Small intestine (tissue), 7 donors: ENCODE measurements at regions not wholly inside any gene's neighbourhood (a gene's known extent, or its start where the extent isn't known, plus 50 kb on each side); places are given as distances from the start of the nearest gene placed in this dataset.

Experiments
- DNase-seq, 2 donors: peaks; one replicate each; pipeline versions ENCODE4 v3.0.0 to v3.0.0-alpha.2; 2013
- FAIRE-seq: peaks from 2 replicates; lab custom pipeline; 2012; peaks lifted over from hg19 to GRCh38; lab: Jason Lieb, UNC
- H3K27ac ChIP-seq, 3 donors: one replicate each; pipeline ENCODE4 v1.5.1; 2013; ENCODE audit warnings: low read length in 2 of 3, mild to moderate bottlenecking in 2 of 3, control low read depth in 1 of 3, inconsistent platforms in 1 of 3, low read depth in 1 of 3, moderate library complexity in 1 of 3
- H3K27me3 ChIP-seq, 3 donors: one replicate each; pipeline ENCODE4 v1.6.1; 2013; ENCODE audit warnings: low read length in 3 of 3, inconsistent platforms in 1 of 3; ENCODE audit not compliant: control insufficient read depth in 3 of 3, insufficient read depth in 3 of 3
- H3K36me3 ChIP-seq, 3 donors: one replicate each; pipeline ENCODE4 v1.6.1; 2013; ENCODE audit warnings: low read length in 3 of 3, inconsistent platforms in 1 of 3, low read depth in 1 of 3, mild to moderate bottlenecking in 1 of 3, moderate library complexity in 1 of 3; ENCODE audit not compliant: control insufficient read depth in 3 of 3, insufficient read depth in 2 of 3
- H3K4me1 ChIP-seq, 3 donors: one replicate each; pipeline ENCODE4 v1.6.1; 2013; ENCODE audit warnings: low read length in 2 of 3, inconsistent platforms in 1 of 3, low read depth in 1 of 3, mild to moderate bottlenecking in 1 of 3, moderate library complexity in 1 of 3; ENCODE audit not compliant: control insufficient read depth in 3 of 3, insufficient read depth in 2 of 3
- H3K4me3 ChIP-seq, 3 donors: one replicate each; pipeline ENCODE4 v1.5.1; 2013; ENCODE audit warnings: low read length in 3 of 3, control low read depth in 1 of 3, inconsistent platforms in 1 of 3, low read depth in 1 of 3, mild to moderate bottlenecking in 1 of 3, moderate library complexity in 1 of 3
- H3K9me3 ChIP-seq, 2 donors: one replicate each; pipeline ENCODE4 v1.6.1; 2013; ENCODE audit warnings: low read depth in 1 of 2, low read length in 1 of 2; ENCODE audit not compliant: control insufficient read depth in 2 of 2, insufficient read depth in 1 of 2
- WGBS, 3 donors: extraction: QIAGEN DNeasy Blood & Tissue Kit; methylation state at CpG; one replicate each; pipeline ENCODE4 v1.1.7; 2013; 5-methylcytosine and 5-hydroxymethylcytosine counted together
- donor health status: healthy with polysubstance abuse.
- donor health status: control.
- donor health status: control.
- donor health status: Bipolar disorder and iron deficiency.
- donor health status: healthy.

- Histone ChIP-seq H3K4me1 (no peaks in the 10 kb centered on the region), H3K4me3 (no peak overlapping the region), H3K9me3 (no peaks in the 10 kb centered on the region), H3K36me3 (no peaks in the 10 kb centered on the region), H3K27me3 (no peaks in the 10 kb centered on the region), H3K27ac (no peak overlapping the region)
- DNase-seq (no peak), FAIRE-seq (no peak)
- WGBS, 3 donors = 59 to 65% (median 65%) methylated on average over 5 of the region's 5 CpGs
These were observed 1536.2 kb downstream of the AACS start for GRCh38 chr12:126601184-126602170.

- no peak for DNase-seq
- H3K27ac ChIP-seq = no peak overlapping the region
- 61 to 66% (median 64%) methylated on average over 7 of the region's 7 CpGs for WGBS, 3 donors
- no peaks in the 10 kb centered on the region for H3K36me3 ChIP-seq
- H3K27me3 ChIP-seq = no peaks in the 10 kb centered on the region
- FAIRE-seq = no peak
- no peaks in the 10 kb centered on the region for H3K9me3 ChIP-seq
- no peaks in the 10 kb centered on the region for H3K4me1 ChIP-seq
- no peak overlapping the region for H3K4me3 ChIP-seq
These were observed 1537.4 kb downstream of the AACS start for GRCh38 chr12:126602612-126603011.

GRCh38 chr12:126607157-126607556 lies 1541.9 kb downstream of the AACS start:
- H3K9me3 ChIP-seq = peaks cover 0 to 8% of the 10 kb centered on the region in 2 donors
- no peak overlapping the region for H3K27ac ChIP-seq
- H3K36me3 ChIP-seq = no peaks in the 10 kb centered on the region
- DNase-seq (no peak), FAIRE-seq (no peak)
- H3K4me3 ChIP-seq = no peak overlapping the region
- H3K27me3 ChIP-seq = no peaks in the 10 kb centered on the region
- 62 to 74% (median 69%) methylated on average over 1 of the region's 1 CpG for WGBS, 3 donors
- H3K4me1 ChIP-seq = no peaks in the 10 kb centered on the region

GRCh38 chr12:126607867-126608266 lies 1542.6 kb downstream of the AACS start:
- 5 to 32% (median 6%) methylated on average over 1 of the region's 1 CpG for WGBS, 3 donors
- H3K4me3 ChIP-seq = no peak overlapping the region
- no peak for DNase-seq
- no peak overlapping the region for H3K27ac ChIP-seq
- H3K36me3 ChIP-seq = no peaks in the 10 kb centered on the region
- FAIRE-seq = no peak
- no peaks in the 10 kb centered on the region for H3K27me3 ChIP-seq
- H3K9me3 ChIP-seq = peaks cover 0 to 11% of the 10 kb centered on the region in 2 donors
- H3K4me1 ChIP-seq = no peaks in the 10 kb centered on the region

- 75 to 85% (median 79%) methylated on average over 2 of the region's 2 CpGs for WGBS, 3 donors
- Histone ChIP-seq H3K36me3 (no peaks in the 10 kb centered on the region), H3K4me3 (no peak overlapping the region), H3K9me3 (peaks cover 0 to 15% of the 10 kb centered on the region in 2 donors), H3K27me3 (no peaks in the 10 kb centered on the region), H3K4me1 (no peaks in the 10 kb centered on the region), H3K27ac (no peak overlapping the region)
- no peak for DNase-seq
- no peak for FAIRE-seq
These were observed 1543.5 kb downstream of the AACS start for GRCh38 chr12:126608607-126609175.

- DNase-seq = no peak
- 90 to 93% (median 92%) methylated on average over 16 of the region's 16 CpGs for WGBS, 3 donors
- Histone ChIP-seq H3K27me3 (no peaks in the 10 kb centered on the region), H3K36me3 (no peaks in the 10 kb centered on the region), H3K4me1 (no peaks in the 10 kb centered on the region), H3K9me3 (peaks cover 0 to 42% of the 10 kb centered on the region in 2 donors), H3K4me3 (no peak overlapping the region), H3K27ac (no peak overlapping the region)
- FAIRE-seq = no peak
These were observed 1551.2 kb downstream of the AACS start for GRCh38 chr12:126616441-126616840.

DNA sequence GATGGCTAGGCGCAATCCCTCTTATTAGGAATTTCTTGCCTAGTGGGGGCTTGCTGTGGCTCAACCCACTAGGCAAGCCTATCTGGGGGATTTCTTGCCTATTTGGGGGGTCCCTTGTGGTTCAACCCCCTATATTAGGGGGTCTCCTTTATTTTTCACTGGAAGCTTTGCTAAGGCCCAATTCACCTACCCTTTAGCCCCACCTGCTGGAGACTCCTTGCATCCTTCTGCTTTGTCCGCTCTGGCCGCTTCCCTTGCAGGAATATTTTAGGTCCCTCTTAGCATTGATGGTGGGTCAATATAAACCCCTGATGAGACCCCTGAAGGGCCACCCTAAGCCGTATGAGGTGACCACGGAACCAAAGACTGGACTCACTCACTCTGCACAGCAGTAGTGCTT lies 1552.1 kb downstream of the AACS start:
- H3K9me3 ChIP-seq = peaks cover 0 to 40% of the 10 kb centered on the region in 2 donors
- no peaks in the 10 kb centered on the region for H3K36me3 ChIP-seq
- H3K4me3 ChIP-seq = no peak overlapping the region
- H3K27ac ChIP-seq = no peak overlapping the region
- H3K27me3 ChIP-seq = no peaks in the 10 kb centered on the region
- no peaks in the 10 kb centered on the region for H3K4me1 ChIP-seq
- DNase-seq (no peak), FAIRE-seq (no peak)
- whole genome bisulfite sequencing, 3 donors = 91 to 95% (median 94%) methylated on average over 5 of the region's 5 CpGs

DNA sequence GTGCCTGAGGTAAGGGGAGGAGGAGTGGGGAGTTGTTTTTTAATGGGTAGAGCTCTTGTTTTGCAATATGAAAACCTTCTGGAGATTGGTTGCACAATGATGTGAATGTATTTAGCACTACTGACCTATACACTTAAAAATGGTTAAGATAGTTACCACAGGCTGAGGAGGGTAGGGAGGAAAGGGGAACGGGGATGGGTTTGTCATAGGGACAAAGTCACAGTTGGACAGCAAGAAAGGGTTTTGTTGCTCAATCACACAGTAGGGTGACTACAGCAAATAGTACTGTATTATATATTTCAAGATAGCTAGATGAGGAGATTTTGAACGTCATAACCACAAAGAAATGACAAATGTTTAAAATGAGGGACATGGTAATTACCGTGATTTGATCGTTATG lies 1562.4 kb downstream of the AACS start:
- Histone ChIP-seq H3K4me3 (no peak overlapping the region), H3K27ac (no peak overlapping the region), H3K36me3 (no peaks in the 10 kb centered on the region), H3K27me3 (no peaks in the 10 kb centered on the region), H3K4me1 (no peaks in the 10 kb centered on the region), H3K9me3 (no peaks in the 10 kb centered on the region)
- FAIRE-seq (no peak), DNase-seq (no peak)
- 57 to 68% (median 61%) methylated on average over 4 of the region's 4 CpGs for WGBS, 3 donors
